ENCODE measurements at regions not wholly inside any gene's neighbourhood (a gene's known extent, or its start where the extent isn't known, plus 50 kb on each side); places are given as distances from the start of the nearest gene placed in this dataset.

DNA sequence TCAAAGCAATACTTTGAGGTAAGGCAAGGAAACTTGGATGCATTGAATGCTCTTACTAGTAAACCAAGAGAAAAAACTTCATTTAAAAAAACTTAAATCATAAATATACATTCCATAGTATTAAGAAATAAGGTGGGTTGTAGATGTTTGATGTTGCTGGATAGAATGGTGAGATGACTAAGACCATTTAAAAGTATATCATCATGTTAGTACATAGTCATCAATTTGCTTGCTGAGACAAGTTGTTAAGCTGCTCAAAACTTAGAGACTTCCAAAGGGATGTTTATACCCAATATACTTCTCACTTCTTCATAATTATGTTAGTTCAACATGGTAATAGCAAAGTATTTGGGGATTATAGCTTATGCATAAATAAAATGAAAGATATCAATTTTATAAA, 675.5 kb upstream of the MGAT4C start:
- in situ Hi-C loops (cut with MboI; ENCODE audit: low sequenced_read_pairs, unreplicated experiment): no loop called here
- TF ChIP-seq, protein P1, sequence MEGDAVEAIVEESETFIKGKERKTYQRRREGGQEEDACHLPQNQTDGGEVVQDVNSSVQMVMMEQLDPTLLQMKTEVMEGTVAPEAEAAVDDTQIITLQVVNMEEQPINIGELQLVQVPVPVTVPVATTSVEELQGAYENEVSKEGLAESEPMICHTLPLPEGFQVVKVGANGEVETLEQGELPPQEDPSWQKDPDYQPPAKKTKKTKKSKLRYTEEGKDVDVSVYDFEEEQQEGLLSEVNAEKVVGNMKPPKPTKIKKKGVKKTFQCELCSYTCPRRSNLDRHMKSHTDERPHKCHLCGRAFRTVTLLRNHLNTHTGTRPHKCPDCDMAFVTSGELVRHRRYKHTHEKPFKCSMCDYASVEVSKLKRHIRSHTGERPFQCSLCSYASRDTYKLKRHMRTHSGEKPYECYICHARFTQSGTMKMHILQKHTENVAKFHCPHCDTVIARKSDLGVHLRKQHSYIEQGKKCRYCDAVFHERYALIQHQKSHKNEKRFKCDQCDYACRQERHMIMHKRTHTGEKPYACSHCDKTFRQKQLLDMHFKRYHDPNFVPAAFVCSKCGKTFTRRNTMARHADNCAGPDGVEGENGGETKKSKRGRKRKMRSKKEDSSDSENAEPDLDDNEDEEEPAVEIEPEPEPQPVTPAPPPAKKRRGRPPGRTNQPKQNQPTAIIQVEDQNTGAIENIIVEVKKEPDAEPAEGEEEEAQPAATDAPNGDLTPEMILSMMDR (IDR thresholded peaks at IDR 0.05; ENCODE audit: borderline replicate concordance, control extremely low read depth, extremely low read depth, insufficient read depth, missing control alignments): no peak
- DNase-seq (ENCODE audit: low spot score): no peak

GRCh38 chr12:86929962-86930361, 673.8 kb upstream of the MGAT4C start:
- no peak for DNase-seq (ENCODE audit: low spot score)
- in situ Hi-C loops (cut with MboI; ENCODE audit: low sequenced_read_pairs, unreplicated experiment): no loop called here
- TF ChIP-seq, protein P1 (IDR thresholded peaks at IDR 0.05; ENCODE audit: borderline replicate concordance, control extremely low read depth, extremely low read depth, insufficient read depth, missing control alignments): no peak

DNA sequence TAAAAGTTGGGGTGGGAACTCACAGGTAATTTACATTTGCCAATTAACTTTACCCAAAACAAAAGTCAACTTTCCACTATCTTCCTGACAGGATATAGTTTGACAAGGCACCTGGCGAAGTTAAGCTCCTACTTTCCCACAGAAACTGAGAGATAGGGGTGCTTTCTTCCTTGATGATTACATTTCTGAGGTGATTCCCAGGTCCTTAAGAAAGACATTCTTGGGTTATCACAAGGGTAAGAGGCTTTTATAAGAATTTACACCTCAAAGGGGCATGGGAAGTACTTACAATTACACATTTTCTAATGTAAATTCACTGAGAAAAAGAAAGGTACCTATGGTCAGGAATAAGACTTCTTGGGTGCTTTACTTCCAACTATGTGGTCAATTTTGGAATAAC, 660.9 kb upstream of the MGAT4C start:
- no peak for DNase-seq (ENCODE audit: low spot score)
- TF ChIP-seq, protein P1 (IDR thresholded peaks at IDR 0.05; ENCODE audit: borderline replicate concordance, control extremely low read depth, extremely low read depth, insufficient read depth, missing control alignments): no peak
- in situ Hi-C loops (cut with MboI; ENCODE audit: low sequenced_read_pairs, unreplicated experiment): no loop called here

DNA sequence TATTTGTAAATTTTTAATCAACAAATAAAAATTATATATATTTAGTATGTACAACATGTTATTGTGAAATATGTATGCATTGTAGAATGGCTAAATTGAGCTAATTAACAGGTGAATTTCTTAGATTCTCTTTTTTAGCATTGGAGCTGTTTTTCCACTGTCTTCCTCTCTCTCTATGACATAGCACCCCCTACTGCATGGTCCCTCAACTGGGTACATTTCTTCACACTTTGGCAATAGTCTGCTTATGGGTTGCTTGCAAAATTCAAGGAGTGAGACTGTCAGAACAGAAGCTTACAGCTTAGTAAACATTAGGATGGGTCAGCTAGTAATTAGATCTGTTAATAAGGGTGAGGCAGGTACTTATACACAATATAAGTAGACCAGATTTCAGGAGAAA, 658.5 kb upstream of the MGAT4C start:
- in situ Hi-C loops (cut with MboI; ENCODE audit: low sequenced_read_pairs, unreplicated experiment): no loop called here
- DNase-seq (ENCODE audit: low spot score): peak; percentile 31
- TF ChIP-seq, protein P1 (IDR thresholded peaks at IDR 0.05; ENCODE audit: borderline replicate concordance, control extremely low read depth, extremely low read depth, insufficient read depth, missing control alignments): peak; percentile 22

DNA sequence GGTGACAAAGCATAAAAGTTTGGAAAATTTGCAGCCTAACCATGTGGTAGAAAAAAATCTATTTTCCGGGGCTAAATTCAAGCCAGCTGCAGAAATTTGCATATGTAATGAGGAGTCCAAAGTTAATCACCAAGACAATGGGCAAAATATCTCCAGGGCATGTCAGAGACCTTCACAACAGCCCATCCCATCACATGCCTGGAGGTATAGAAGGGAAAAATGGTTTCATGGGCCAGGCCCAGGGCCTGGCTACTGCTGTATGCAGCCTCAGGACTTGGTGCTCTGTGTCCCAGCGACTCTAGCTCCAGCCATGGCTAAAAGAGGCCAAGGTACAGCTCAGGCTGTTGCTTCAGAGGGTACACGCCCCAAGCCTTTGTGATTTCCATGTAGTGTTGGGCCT, 655.8 kb upstream of the MGAT4C start:
- TF ChIP-seq, protein P1 (IDR thresholded peaks at IDR 0.05; ENCODE audit: borderline replicate concordance, control extremely low read depth, extremely low read depth, insufficient read depth, missing control alignments): no peak
- DNase-seq (ENCODE audit: low spot score): no peak
- in situ Hi-C loops (cut with MboI; ENCODE audit: low sequenced_read_pairs, unreplicated experiment): no loop called here

DNA sequence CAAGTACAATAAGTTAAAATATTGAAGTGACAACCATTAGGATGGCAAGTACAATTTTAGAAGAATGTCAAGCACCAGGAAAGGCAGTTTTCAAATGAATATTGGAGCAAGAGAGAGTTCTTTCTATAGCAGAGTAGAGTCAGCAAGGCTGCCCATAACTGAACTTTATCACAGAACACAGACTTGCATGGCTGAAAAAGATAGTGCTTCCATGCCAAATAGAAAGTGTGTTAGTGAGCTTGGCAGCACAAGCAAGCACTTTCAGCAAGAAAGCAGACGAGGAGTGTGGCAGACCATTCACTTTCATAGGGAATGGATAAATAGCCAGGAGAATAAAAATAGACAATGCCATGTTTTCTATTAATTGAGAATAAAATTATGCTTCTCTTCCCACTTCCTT, 647.0 kb upstream of the MGAT4C start:
- TF ChIP-seq, protein P1 (IDR thresholded peaks at IDR 0.05; ENCODE audit: borderline replicate concordance, control extremely low read depth, extremely low read depth, insufficient read depth, missing control alignments): no peak
- in situ Hi-C loops (cut with MboI; ENCODE audit: low sequenced_read_pairs, unreplicated experiment): no loop called here

GRCh38 chr12:86860776-86861175, 604.6 kb upstream of the MGAT4C start:
- no peak for DNase-seq (ENCODE audit: low spot score)
- in situ Hi-C loops (cut with MboI; ENCODE audit: low sequenced_read_pairs, unreplicated experiment): no loop called here
- TF ChIP-seq, protein P1 (IDR thresholded peaks at IDR 0.05; ENCODE audit: borderline replicate concordance, control extremely low read depth, extremely low read depth, insufficient read depth, missing control alignments): no peak

More for the DNA sequence above, 647.0 kb upstream of the MGAT4C start:
- no peak for DNase-seq (ENCODE audit: low spot score)

Data from GM13976 (cell line).